Left lung (tissue), 4 donors: ENCODE measurements at regions not wholly inside any gene's neighbourhood (a gene's known extent, or its start where the extent isn't known, plus 50 kb on each side); places are given as distances from the start of the nearest gene placed in this dataset.

Experiments
- ATAC-seq: fragments of 200-7000 bp; cut with Tn5 transposase; one replicate; pipeline ENCODE4 v1.9.1; 2020; ENCODE audit warnings: moderate library complexity
- DNase-seq, 4 donors: peaks; one replicate each; pipeline ENCODE4 v3.0.0-alpha.2; 2013 to 2020
- H3K27ac ChIP-seq, 2 donors: fragments of 200-600 bp; sonication (generic) in 1 of 2; one replicate each; pipeline versions ENCODE4 v1.5.0 to v1.8.0; 2020 to 2021
- H3K27me3 ChIP-seq, 2 donors: fragments of 200-600 bp; sonication (generic) in 1 of 2; one replicate each; pipeline versions ENCODE4 v1.5.0 to v1.8.0; 2020 to 2021
- H3K36me3 ChIP-seq, 2 donors: fragments of 200-600 bp; sonication (generic) in 1 of 2; one replicate each; pipeline versions ENCODE4 v1.5.0 to v1.8.0; 2020 to 2021
- H3K4me1 ChIP-seq, 2 donors: fragments of 200-600 bp; one replicate each; pipeline ENCODE4 v1.8.0; 2021
- H3K4me3 ChIP-seq, 2 donors: fragments of 200-600 bp; sonication (generic) in 1 of 2; one replicate each; pipeline versions ENCODE4 v1.5.0 to v1.8.0; 2020 to 2021; ENCODE audit warnings: mild to moderate bottlenecking in 1 of 2
- H3K9me3 ChIP-seq, 2 donors: fragments of 200-600 bp; sonication (generic) in 1 of 2; one replicate each; pipeline versions ENCODE4 v1.5.0 to v1.8.0; 2020 to 2021
- CTCF ChIP-seq, 2 donors: fragments of 200-600 bp; sonication (generic) in 1 of 2; IDR thresholded peaks; one replicate each; pipeline versions ENCODE4 v1.5.0 to v1.8.0; 2021; ENCODE audit warnings: antibody characterized with exemption in 2 of 2
- intact Hi-C, 2 donors: fragments of 100-400 bp; cut with DNase I; formaldehyde crosslinking; loops; one replicate each; pipeline versions ENCODE4 v1.11.2 to v1.14.2; 2022
- donor health status: DM: no; HTN: yes; CAD: no.
- donor health status: DM: no; HTN: no; CAD: no.

GRCh38 chr10:121157998-121158397, 306.8 kb downstream of the WDR11 start:
- H3K4me3 ChIP-seq = no peak overlapping the region
- ATAC-seq (peak; percentile 42), DNase-seq (peak in 2 of 4 donors; percentile 39 to 79)
- intact Hi-C loops = no loop called here
- no peaks in the 10 kb centered on the region for H3K4me1 ChIP-seq
- H3K9me3 ChIP-seq = no peaks in the 10 kb centered on the region
- H3K27ac ChIP-seq = no peak overlapping the region
- TF ChIP-seq CTCF (IDR thresholded peaks at IDR 0.05) = no peak
- H3K27me3 ChIP-seq = no peaks in the 10 kb centered on the region
- no peaks in the 10 kb centered on the region for H3K36me3 ChIP-seq

GRCh38 chr10:121158988-121159579, 307.9 kb downstream of the WDR11 start:
- DNase-seq = peak in 2 of 4 donors; percentile 43 to 49
- no peaks in the 10 kb centered on the region for H3K4me1 ChIP-seq
- no peaks in the 10 kb centered on the region for H3K9me3 ChIP-seq
- H3K36me3 ChIP-seq = no peaks in the 10 kb centered on the region
- no peak for TF ChIP-seq CTCF (IDR thresholded peaks at IDR 0.05)
- no peak overlapping the region for H3K27ac ChIP-seq
- ATAC-seq = peak; percentile 85
- H3K27me3 ChIP-seq = no peaks in the 10 kb centered on the region
- intact Hi-C loops = no loop called here
- no peak overlapping the region for H3K4me3 ChIP-seq

GRCh38 chr10:121159670-121160069, 308.5 kb downstream of the WDR11 start:
- intact Hi-C loops = no loop called here
- H3K27me3 ChIP-seq = no peaks in the 10 kb centered on the region
- no peaks in the 10 kb centered on the region for H3K9me3 ChIP-seq
- no peak overlapping the region for H3K27ac ChIP-seq
- DNase-seq = no peak
- no peak for TF ChIP-seq CTCF (IDR thresholded peaks at IDR 0.05)
- no peaks in the 10 kb centered on the region for H3K36me3 ChIP-seq
- no peak for ATAC-seq
- H3K4me3 ChIP-seq = no peak overlapping the region
- H3K4me1 ChIP-seq = no peaks in the 10 kb centered on the region

- H3K4me3 ChIP-seq = no peak overlapping the region
- intact Hi-C loops = no loop called here
- no peak for TF ChIP-seq CTCF (IDR thresholded peaks at IDR 0.05)
- no peaks in the 10 kb centered on the region for H3K27me3 ChIP-seq
- H3K4me1 ChIP-seq = no peaks in the 10 kb centered on the region
- ATAC-seq (no peak), DNase-seq (no peak)
- no peak overlapping the region for H3K27ac ChIP-seq
- no peaks in the 10 kb centered on the region for H3K36me3 ChIP-seq
- H3K9me3 ChIP-seq = no peaks in the 10 kb centered on the region
Observed at GRCh38 chr10:121165276-121165675, 314.1 kb downstream of the WDR11 start.

GRCh38 chr10:121167534-121168243, 316.5 kb downstream of the WDR11 start:
- no peaks in the 10 kb centered on the region for H3K4me1 ChIP-seq
- H3K9me3 ChIP-seq = no peaks in the 10 kb centered on the region
- no peak for ATAC-seq
- no peaks in the 10 kb centered on the region for H3K36me3 ChIP-seq
- no peaks in the 10 kb centered on the region for H3K27me3 ChIP-seq
- no peak for DNase-seq
- H3K27ac ChIP-seq = no peak overlapping the region
- no peak overlapping the region for H3K4me3 ChIP-seq
- intact Hi-C loops = no loop called here
- no peak for TF ChIP-seq CTCF (IDR thresholded peaks at IDR 0.05)
